Heart right ventricle (tissue), 16 donors: ENCODE measurements at regions not wholly inside any gene's neighbourhood (a gene's known extent, or its start where the extent isn't known, plus 50 kb on each side); places are given as distances from the start of the nearest gene placed in this dataset.

ENCODE experiments used
- ATAC-seq, 8 donors: fragments of 200-7000 bp; cut with Tn5 transposase; one replicate each; pipeline ENCODE4 v1.9.1; 2020; ENCODE audit warnings: mild to moderate bottlenecking in 8 of 8, moderate library complexity in 8 of 8, moderate number of reproducible peaks in 1 of 8
- DNase-seq, 2 donors: peaks; one replicate each; pipeline ENCODE4 v3.0.0-alpha.2; 2020
- H3K27ac ChIP-seq, 10 donors: fragments of 200-600 bp; sonication (generic) in 2 of 10; one replicate each; pipeline versions ENCODE4 v1.5.0 to v1.8.0; 2020 to 2022; ENCODE audit warnings: mild to moderate bottlenecking in 3 of 10
- H3K27me3 ChIP-seq, 7 donors: fragments of 200-600 bp; one replicate each; pipeline ENCODE4 v1.8.0; 2021 to 2022; ENCODE audit warnings: mild to moderate bottlenecking in 2 of 7
- H3K36me3 ChIP-seq, 9 donors: fragments of 200-600 bp; sonication (generic) in 1 of 9; one replicate each; pipeline versions ENCODE4 v1.5.0 to v1.8.0; 2020 to 2022; ENCODE audit warnings: mild to moderate bottlenecking in 2 of 9
- H3K4me1 ChIP-seq, 9 donors: fragments of 200-600 bp; sonication (generic) in 1 of 9; one replicate each; pipeline versions ENCODE4 v1.5.0 to v1.8.0; 2020 to 2022; ENCODE audit warnings: mild to moderate bottlenecking in 4 of 9
- H3K4me3 ChIP-seq, 10 donors: fragments of 200-600 bp; sonication (generic) in 2 of 10; one replicate each; pipeline versions ENCODE4 v1.5.0 to v1.8.0; 2020 to 2022; ENCODE audit warnings: mild to moderate bottlenecking in 7 of 10, moderate library complexity in 2 of 10
- H3K9me3 ChIP-seq, 11 donors: fragments of 200-600 bp in 10 of 11; sonication (generic) in 2 of 11; one replicate each; pipeline versions ENCODE4 v1.5.0 to v1.8.0; 2013 to 2022; ENCODE audit warnings: mild to moderate bottlenecking in 2 of 11, control low read depth in 1 of 11, moderate library complexity in 1 of 11
- CTCF ChIP-seq, 9 donors: fragments of 200-600 bp; sonication (generic) in 2 of 9; IDR thresholded peaks; one replicate each; pipeline versions ENCODE4 v1.5.0 to v1.8.0; 2021 to 2022; ENCODE audit warnings: antibody characterized with exemption in 9 of 9, mild to moderate bottlenecking in 5 of 9, moderate library complexity in 1 of 9
- WGBS, 2 donors: extraction: QIAGEN DNeasy Blood & Tissue Kit; methylation state at CpG; one replicate each; pipeline ENCODE4 v1.1.7; 2013; ENCODE audit warnings: inconsistent platforms in 1 of 2; 5-methylcytosine and 5-hydroxymethylcytosine counted together
- intact Hi-C, 10 donors: fragments of 100-400 bp; cut with DNase I; formaldehyde crosslinking; loops; one replicate each; pipeline versions ENCODE4 v1.11.1 to v1.14.2; 2022
- microRNA-seq, 2 donors: library from miRNA; unstranded; fragments of <30 nt; microRNA quantifications; one replicate each; pipeline ENCODE4 v1.2.0, GENCODE V29; 2021
- donor health status: Arrhythmogenic right ventricular cardiomyopathy.
- donor health status: ischemic (EF 13 %, LVEDD 7.1; RV severe dilation, severe dysfunction).
- donor health status: healthy with polysubstance abuse.
- donor health status: DM: no; HTN: yes; CAD: no.
- donor health status: DM: no; HTN: no; CAD: no.
- donor health status: ischemic (EF 25% LVEDD 6.9; RV normal size, moderate dysfunction).
- donor health status: ischemic (EF 25% LVEDD 5.7; RV mildly dilated, moderate dysfunction).
- donor health status: healthy.
- donor health status: DM: yes; HTN: yes; CAD: no.
- donor health status: Ischemic cardiomyopathy.
- donor health status: ischemic (EF 35%, LVEDD 5.7; RV mildly dilated, moderate dysfunction).
- donor health status: nonischemic (EF 11% LVEDD 7.7; RV severe dilation, severe dysfunction).
- donor health status: DM: yes; HTN: yes; CAD: no.
- donor health status: PGD.
- donor health status: ischemic (EF 29% LVEDD 5.4; RV normal size, mild dysfunction).
- donor health status: nonischemic (EF 23%, LVEDD 6.1; RV moderate dilation, normal function).

- intact Hi-C loops, result no loop called here
- H3K27ac ChIP-seq, result no peak overlapping the region
- peaks cover 0 to 10% (median 2%) of the 10 kb centered on the region in 9 donors for H3K4me1 ChIP-seq
- no peaks in the 10 kb centered on the region for H3K36me3 ChIP-seq
- WGBS, 2 donors, result 82 to 87% methylated on average over 3 of the region's 3 CpGs
- no peak for DNase-seq
- no peak for TF ChIP-seq CTCF (IDR thresholded peaks at IDR 0.05)
- no peaks in the 10 kb centered on the region for H3K27me3 ChIP-seq
- ATAC-seq, result no peak
- H3K4me3 ChIP-seq, result no peak overlapping the region
- no peaks in the 10 kb centered on the region for H3K9me3 ChIP-seq
These were observed 119.5 kb downstream of the TM9SF2 start for GRCh38 chr13:99620806-99621205.

GRCh38 chr13:99619207-99619606, 117.9 kb downstream of the TM9SF2 start:
- ATAC-seq, result no peak
- no peak for TF ChIP-seq CTCF (IDR thresholded peaks at IDR 0.05)
- H3K27ac ChIP-seq, result no peak overlapping the region
- WGBS, 2 donors, result 95 to 97% methylated on average over 2 of the region's 2 CpGs
- no peaks in the 10 kb centered on the region for H3K27me3 ChIP-seq
- no peak overlapping the region for H3K4me3 ChIP-seq
- intact Hi-C loops, result loop anchor here in 2 of 10 donors (10.0 kb wide), 1 partner anchor 174 kb away; no protein-coding TSS in a partner anchor
- no peak for DNase-seq
- H3K4me1 ChIP-seq, result peaks cover 0 to 10% (median 5%) of the 10 kb centered on the region in 9 donors
- H3K36me3 ChIP-seq, result no peaks in the 10 kb centered on the region
- no peaks in the 10 kb centered on the region for H3K9me3 ChIP-seq

- H3K4me3 ChIP-seq, result no peak overlapping the region
- intact Hi-C loops, result loop anchor here in 2 of 10 donors (10.0 kb wide), 1 partner anchor 173 kb away; no protein-coding TSS in a partner anchor
- 45 to 48% methylated on average over 11 of the region's 11 CpGs for WGBS, 2 donors
- peak; percentile 23 to 38 for DNase-seq
- no peaks in the 10 kb centered on the region for H3K27me3 ChIP-seq
- no peaks in the 10 kb centered on the region for H3K9me3 ChIP-seq
- H3K36me3 ChIP-seq, result no peaks in the 10 kb centered on the region
- H3K4me1 ChIP-seq, result peaks cover 0 to 10% (median 6%) of the 10 kb centered on the region in 9 donors
- ATAC-seq, result peak in 7 of 8 donors; percentile 57 to 73 (median 65)
- no peak overlapping the region for H3K27ac ChIP-seq
- peak; percentile 14 to 79 (median 61) for TF ChIP-seq CTCF (IDR thresholded peaks at IDR 0.05)
These were observed 116.4 kb downstream of the TM9SF2 start for GRCh38 chr13:99617474-99618255.

- ATAC-seq (peak in 6 of 8 donors; percentile 43 to 72 (median 58)), DNase-seq (no peak)
- Histone ChIP-seq H3K4me1 (peaks cover 0 to 14% (median 4%) of the 10 kb centered on the region in 9 donors), H3K4me3 (no peak overlapping the region), H3K27me3 (no peaks in the 10 kb centered on the region), H3K9me3 (no peaks in the 10 kb centered on the region), H3K36me3 (no peaks in the 10 kb centered on the region), H3K27ac (no peak overlapping the region)
- intact Hi-C loops, result loop anchor here in 4 of 10 donors (5.0 to 10.0 kb wide), 3 partner anchors 170 to 177 kb away; no protein-coding TSS in a partner anchor
- WGBS, 2 donors, result 48 to 53% methylated on average over 9 of the region's 9 CpGs
- peak in 5 of 9 donors; percentile 24 to 48 (median 28) for TF ChIP-seq CTCF (IDR thresholded peaks at IDR 0.05)
These were observed 113.2 kb downstream of the TM9SF2 start for GRCh38 chr13:99614465-99614885.

Small RNA genes lying in the stretch of these regions (microRNA-seq; reads per million reads assigned to microRNA genes)
- 0 reads per million in 2 donors for gene MIR4306
